Panc1 (cell line): ENCODE measurements at regions not wholly inside any gene's neighbourhood (a gene's known extent, or its start where the extent isn't known, plus 50 kb on each side); places are given as distances from the start of the nearest gene placed in this dataset.

Experiments
- ATAC-seq: fragments of 200-7000 bp; cut with Tn5 transposase; 2 replicates; pipeline ENCODE4 v1.9.1; 2020; ENCODE audit warnings: mild to moderate bottlenecking, moderate library complexity
- BruUV-seq: library from RNA; stranded (reverse); fragments of 400-500 nt; replicated peaks from 2 replicates; lab custom pipeline; 2021; lab: Mats Ljungman, UMichigan
- CTCF ChIA-PET: fragments of 300-600 bp; sonication (Branson Sonifier 250); formaldehyde crosslinking; loops from one replicate; lab custom pipeline; 2022; ENCODE audit warnings: antibody characterized with exemption; lab: Charles Lee
- POLR2A ChIA-PET: fragments of 300-600 bp; sonication (Branson Sonifier 250); formaldehyde crosslinking; loops from one replicate; lab custom pipeline; 2022; ENCODE audit warnings: antibody characterized with exemption; lab: Charles Lee
- DNase-seq: peaks from one replicate; pipeline ENCODE4 v3.0.0-alpha.2; 2010; ENCODE audit warnings: low read depth, low spot score
- H3K27ac ChIP-seq: 2 replicates; pipeline ENCODE4 v1.5.1; 2011; ENCODE audit warnings: mild to moderate bottlenecking, low read length, inconsistent platforms
- H3K27me3 ChIP-seq: fragments of 200-500 bp; sonication (Bioruptor generic); 2 replicates; pipeline ENCODE4 v1.6.0; 2014; ENCODE audit warnings: low read length, inconsistent platforms; ENCODE audit not compliant: control insufficient read depth, insufficient read depth
- H3K36me3 ChIP-seq: fragments of 200-500 bp; sonication (Bioruptor generic); 2 replicates; pipeline ENCODE4 v1.5.1; 2014; ENCODE audit warnings: inconsistent platforms, mild to moderate bottlenecking, low read length, moderate library complexity; ENCODE audit not compliant: control insufficient read depth, insufficient read depth
- H3K4me1 ChIP-seq: 2 replicates; pipeline ENCODE4 v1.5.1; 2011; ENCODE audit warnings: inconsistent platforms, mild to moderate bottlenecking, low read length, moderate library complexity; ENCODE audit not compliant: control insufficient read depth, insufficient read depth
- H3K4me3 ChIP-seq, 2 experiments: 2 replicates each; pipeline ENCODE4 v1.5.1; 2011 to 2012; ENCODE audit warnings: low read depth in 2 of 2, low read length in 2 of 2, mild to moderate bottlenecking in 2 of 2, inconsistent platforms in 1 of 2, moderate library complexity in 1 of 2
- H3K9me3 ChIP-seq: fragments of 200-500 bp; sonication (Bioruptor generic); 2 replicates; pipeline ENCODE4 v1.5.1; 2014; ENCODE audit warnings: low read depth, mild to moderate bottlenecking, inconsistent platforms, low read length, moderate library complexity; ENCODE audit not compliant: control insufficient read depth, insufficient read depth
- CTCF ChIP-seq: fragments of 450-650 bp; IDR thresholded peaks from 2 replicates; pipeline ENCODE4 v1.5.1; 2017; ENCODE audit warnings: mild to moderate bottlenecking
- POLR2AphosphoS5 ChIP-seq: IDR thresholded peaks from 2 replicates; pipeline ENCODE4 v1.6.1; 2012; ENCODE audit warnings: mild to moderate bottlenecking, low read depth, low read length, moderate library complexity
- REST ChIP-seq, 2 experiments: IDR thresholded peaks; 2 replicates each; pipeline ENCODE4 v1.6.1; 2011 to 2012; ENCODE audit warnings: low read depth in 2 of 2, control low read depth in 1 of 2, low read length in 1 of 2, mild to moderate bottlenecking in 1 of 2, moderate library complexity in 1 of 2; ENCODE audit not compliant: insufficient read depth in 1 of 2
- SIN3A ChIP-seq: IDR thresholded peaks from 2 replicates; pipeline ENCODE4 v1.6.1; 2012; ENCODE audit warnings: low read depth, mild to moderate bottlenecking, low read length, moderate library complexity, borderline replicate concordance; ENCODE audit not compliant: insufficient read depth
- TCF7L2 ChIP-seq: IDR thresholded peaks from 2 replicates; pipeline ENCODE4 v1.6.1; 2011; ENCODE audit warnings: mild to moderate bottlenecking, low read depth, low read length, inconsistent platforms
- in situ Hi-C: cut with HindIII; loops from 2 replicates; pipeline ENCODE4 v1.10.0; 2016; ENCODE audit warnings: low sequenced_read_pairs, low pct_unique_long_range_greater_than_20kb
- intact Hi-C: fragments of 100-400 bp; cut with micrococcal nuclease; formaldehyde crosslinking; loops from one replicate; pipeline ENCODE4 v1.10.0; 2022; ENCODE audit not compliant: unreplicated experiment

GRCh38 chr15:61756071-61756820 lies 304.0 kb downstream of the VPS13C start:
- POLR2A ChIA-PET: no interaction called here

GRCh38 chr15:61755467-61755866 lies 304.8 kb downstream of the VPS13C start:
- no peaks in the 10 kb centered on the region for H3K36me3 ChIP-seq
- TF ChIP-seq REST (IDR thresholded peaks at IDR 0.05; ENCODE audit: insufficient read depth in 1 of 2, low read depth in 2 of 2, low read length in 1 of 2) (no peak), POLR2AphosphoS5 (no peak), SIN3A (no peak), CTCF (no peak), TCF7L2 (no peak)
- ATAC-seq (no peak), DNase-seq (no peak)
- H3K4me3 ChIP-seq: no peak overlapping the region
- no TSS peak for BruUV-seq
- in situ Hi-C loops: no loop called here
- ChIA-PET CTCF (no interaction called here), POLR2A (no interaction called here)
- no peaks in the 10 kb centered on the region for H3K9me3 ChIP-seq
- H3K27me3 ChIP-seq: no peaks in the 10 kb centered on the region
- no peaks in the 10 kb centered on the region for H3K4me1 ChIP-seq
- no peak overlapping the region for H3K27ac ChIP-seq
- intact Hi-C loops: no loop called here

More at GRCh38 chr15:61756071-61756820, 304.0 kb downstream of the VPS13C start:
- in situ Hi-C loops: no loop called here
- Histone ChIP-seq H3K27me3 (no peaks in the 10 kb centered on the region), H3K4me1 (no peaks in the 10 kb centered on the region), H3K9me3 (no peaks in the 10 kb centered on the region), H3K4me3 (no peak overlapping the region), H3K36me3 (no peaks in the 10 kb centered on the region), H3K27ac (no peak overlapping the region)
- ATAC-seq (no peak), DNase-seq (no peak)
- CTCF ChIA-PET: no interaction called here
- TF ChIP-seq POLR2AphosphoS5: no peak
- no peak for TF ChIP-seq CTCF
- no peak for TF ChIP-seq SIN3A
- no peak for TF ChIP-seq TCF7L2
- no peak for TF ChIP-seq REST (IDR thresholded peaks at IDR 0.05; ENCODE audit: insufficient read depth in 1 of 2, low read depth in 2 of 2, low read length in 1 of 2)
- no TSS peak for BruUV-seq
- intact Hi-C loops: no loop called here
